KMS-11 (cell line): ENCODE measurements at regions not wholly inside any gene's neighbourhood (a gene's known extent, or its start where the extent isn't known, plus 50 kb on each side); places are given as distances from the start of the nearest gene placed in this dataset.

Source experiments
- H2AFZ ChIP-seq: fragments of 200-600 bp; sonication (generic); 2 replicates; pipeline ENCODE4 v1.6.1; 2016; ENCODE audit warnings: antibody characterized with exemption, mixed run types, low read depth
- H3K27ac ChIP-seq: fragments of 200-600 bp; sonication (generic); 2 replicates; pipeline ENCODE4 v1.6.1; 2016; ENCODE audit warnings: mild to moderate bottlenecking, mixed run types
- H3K27me3 ChIP-seq: fragments of 200-600 bp; sonication (generic); 2 replicates; pipeline ENCODE4 v1.6.1; 2017; ENCODE audit warnings: mild to moderate bottlenecking, low read depth, mixed run types, moderate library complexity; ENCODE audit not compliant: insufficient read depth
- H3K36me3 ChIP-seq: fragments of 200-600 bp; sonication (generic); 2 replicates; pipeline ENCODE4 v1.6.1; 2017; ENCODE audit warnings: mild to moderate bottlenecking, mixed run types; ENCODE audit not compliant: insufficient read depth
- H3K4me1 ChIP-seq: fragments of 200-600 bp; sonication (generic); 2 replicates; pipeline ENCODE4 v1.6.1; 2016; ENCODE audit warnings: mild to moderate bottlenecking, low read depth, mixed run types; ENCODE audit not compliant: poor library complexity, severe bottlenecking
- H3K4me2 ChIP-seq: fragments of 200-600 bp; sonication (generic); 2 replicates; pipeline ENCODE4 v1.7.0; 2016; ENCODE audit warnings: mild to moderate bottlenecking, mixed run types
- H3K4me3 ChIP-seq: fragments of 200-600 bp; sonication (generic); IDR thresholded peaks from 2 replicates; pipeline ENCODE4 v1.6.1; 2017; ENCODE audit warnings: low read depth, low read length, mixed read lengths; ENCODE audit not compliant: insufficient read depth
- H3K79me2 ChIP-seq: fragments of 200-600 bp; sonication (generic); 2 replicates; pipeline ENCODE4 v1.6.1; 2016; ENCODE audit warnings: low read depth, mixed run types; ENCODE audit not compliant: insufficient read depth
- H3K9ac ChIP-seq: fragments of 200-600 bp; sonication (generic); 2 replicates; pipeline ENCODE4 v1.6.1; 2016; ENCODE audit warnings: mild to moderate bottlenecking, mixed run types
- H4K20me1 ChIP-seq: fragments of 200-600 bp; sonication (generic); 2 replicates; pipeline ENCODE4 v1.6.1; 2016; ENCODE audit warnings: mild to moderate bottlenecking, mixed run types; ENCODE audit not compliant: insufficient read depth
- TF ChIP-seq, protein P1 (sequence below): fragments of 200-600 bp; sonication (generic); conservative IDR thresholded peaks from 2 replicates; pipeline ENCODE4 v1.6.1; 2017; ENCODE audit warnings: low read depth, mild to moderate bottlenecking, antibody characterized with exemption, low read length, moderate library complexity, mixed read lengths

DNA sequence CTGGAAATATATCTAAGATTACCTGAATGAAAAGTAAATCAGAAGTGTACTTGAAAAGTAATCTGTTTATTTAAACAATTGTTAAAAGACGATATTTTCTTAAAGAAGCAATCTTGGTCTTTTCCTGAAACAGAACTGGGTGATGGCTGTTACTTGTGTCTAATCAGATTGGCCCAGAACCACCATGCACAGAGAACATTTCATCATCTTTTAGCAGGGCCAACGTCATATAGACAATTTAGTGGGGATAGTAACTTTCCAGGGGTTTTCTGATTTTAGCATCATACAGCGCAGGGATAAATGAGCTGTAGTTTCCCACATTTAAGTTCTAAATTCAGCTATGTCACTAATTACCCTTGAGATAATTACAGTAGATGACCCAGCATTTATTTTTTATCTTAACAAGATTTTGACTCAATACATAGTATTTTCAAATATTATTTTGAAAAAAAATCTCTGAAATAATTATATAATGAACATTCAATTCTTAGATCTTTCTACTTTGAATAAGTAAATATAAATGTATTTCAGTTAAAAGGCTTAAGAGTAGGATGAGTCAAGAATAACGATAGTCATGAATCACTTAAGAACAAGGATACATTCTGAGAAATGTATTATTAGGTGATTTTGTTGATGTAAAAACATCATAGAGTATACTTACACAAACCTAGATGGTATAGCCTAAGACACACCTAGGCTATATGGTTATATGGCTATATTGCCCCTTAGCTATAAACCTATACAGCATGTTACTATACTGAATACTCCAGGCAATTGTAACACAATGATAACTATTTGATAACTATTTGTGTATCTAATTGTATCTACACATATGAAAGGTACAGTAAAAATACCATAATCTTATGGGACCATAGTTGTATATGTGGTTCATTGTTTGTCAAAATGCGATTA, 103.8 kb upstream of the MME start:
- H4K20me1 ChIP-seq, result no peaks in the 10 kb centered on the region
- no peaks in the 10 kb centered on the region for H3K79me2 ChIP-seq
- no peak overlapping the region for H3K27ac ChIP-seq
- no peaks in the 10 kb centered on the region for H3K27me3 ChIP-seq
- H3K4me1 ChIP-seq, result peaks cover 29% of the 10 kb centered on the region
- TF ChIP-seq, protein P1, sequence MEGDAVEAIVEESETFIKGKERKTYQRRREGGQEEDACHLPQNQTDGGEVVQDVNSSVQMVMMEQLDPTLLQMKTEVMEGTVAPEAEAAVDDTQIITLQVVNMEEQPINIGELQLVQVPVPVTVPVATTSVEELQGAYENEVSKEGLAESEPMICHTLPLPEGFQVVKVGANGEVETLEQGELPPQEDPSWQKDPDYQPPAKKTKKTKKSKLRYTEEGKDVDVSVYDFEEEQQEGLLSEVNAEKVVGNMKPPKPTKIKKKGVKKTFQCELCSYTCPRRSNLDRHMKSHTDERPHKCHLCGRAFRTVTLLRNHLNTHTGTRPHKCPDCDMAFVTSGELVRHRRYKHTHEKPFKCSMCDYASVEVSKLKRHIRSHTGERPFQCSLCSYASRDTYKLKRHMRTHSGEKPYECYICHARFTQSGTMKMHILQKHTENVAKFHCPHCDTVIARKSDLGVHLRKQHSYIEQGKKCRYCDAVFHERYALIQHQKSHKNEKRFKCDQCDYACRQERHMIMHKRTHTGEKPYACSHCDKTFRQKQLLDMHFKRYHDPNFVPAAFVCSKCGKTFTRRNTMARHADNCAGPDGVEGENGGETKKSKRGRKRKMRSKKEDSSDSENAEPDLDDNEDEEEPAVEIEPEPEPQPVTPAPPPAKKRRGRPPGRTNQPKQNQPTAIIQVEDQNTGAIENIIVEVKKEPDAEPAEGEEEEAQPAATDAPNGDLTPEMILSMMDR, result no peak
- no peak overlapping the region for H3K9ac ChIP-seq
- no peak overlapping the region for H3K4me3 ChIP-seq
- H2AFZ ChIP-seq, result no peak overlapping the region
- H3K4me2 ChIP-seq, result no peak overlapping the region
- H3K36me3 ChIP-seq, result no peaks in the 10 kb centered on the region

DNA sequence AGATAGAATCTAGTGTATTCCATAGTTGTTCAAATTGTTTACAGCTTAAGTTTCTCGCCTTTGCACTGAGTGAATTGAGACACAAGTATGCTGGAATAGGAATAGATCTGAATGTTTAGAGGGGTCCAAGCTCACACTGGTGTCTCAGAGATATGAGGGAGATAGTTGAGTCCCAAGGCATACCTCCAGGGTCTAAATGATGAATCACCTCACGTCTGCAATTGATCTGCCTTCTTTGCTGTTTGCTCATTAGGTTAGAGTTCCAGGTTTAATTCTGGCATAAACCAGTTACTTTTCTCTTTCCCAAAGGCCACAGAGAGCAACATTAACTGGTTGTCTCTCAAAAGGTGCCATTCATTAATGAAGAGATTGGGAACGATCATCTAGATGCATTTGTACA, 106.3 kb upstream of the MME start:
- no peaks in the 10 kb centered on the region for H4K20me1 ChIP-seq
- H3K36me3 ChIP-seq, result no peaks in the 10 kb centered on the region
- peaks cover 31% of the 10 kb centered on the region for H3K4me1 ChIP-seq
- no peaks in the 10 kb centered on the region for H3K27me3 ChIP-seq
- no peak overlapping the region for H2AFZ ChIP-seq
- no peak overlapping the region for H3K9ac ChIP-seq
- TF ChIP-seq, protein P1, result no peak
- H3K79me2 ChIP-seq, result no peaks in the 10 kb centered on the region
- no peak overlapping the region for H3K4me3 ChIP-seq
- peak overlapping the region; percentile 35 for H3K4me2 ChIP-seq
- peak overlapping the region; percentile 25; the same call in 1 of the 2 replicates for H3K27ac ChIP-seq

DNA sequence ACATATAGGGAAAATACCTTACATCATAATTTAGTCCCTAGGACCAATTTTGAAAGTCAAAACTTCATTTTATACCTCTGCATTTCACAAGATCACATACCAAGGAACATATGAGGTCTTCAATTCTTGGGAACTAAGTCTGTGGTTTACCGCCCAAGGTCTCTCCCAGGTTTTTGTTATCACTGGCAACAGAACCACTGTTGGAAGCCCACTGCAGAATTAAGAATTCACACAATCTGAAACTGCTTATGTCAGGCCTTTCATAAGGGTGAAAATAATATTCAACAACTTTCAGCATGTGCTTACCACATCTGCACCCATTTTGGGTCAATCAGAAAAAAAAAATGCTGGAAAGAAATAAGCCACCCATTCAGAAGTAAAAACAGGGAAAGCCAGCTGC, 107.2 kb upstream of the MME start:
- H3K79me2 ChIP-seq, result no peaks in the 10 kb centered on the region
- H3K27me3 ChIP-seq, result no peaks in the 10 kb centered on the region
- no peak overlapping the region for H2AFZ ChIP-seq
- peaks cover 31% of the 10 kb centered on the region for H3K4me1 ChIP-seq
- peak overlapping the region; percentile 25; the same call in 1 of the 2 replicates for H3K27ac ChIP-seq
- no peak overlapping the region for H3K4me3 ChIP-seq
- TF ChIP-seq, protein P1, result no peak
- H3K4me2 ChIP-seq, result peak overlapping the region; percentile 35
- no peaks in the 10 kb centered on the region for H3K36me3 ChIP-seq
- H3K9ac ChIP-seq, result no peak overlapping the region
- no peaks in the 10 kb centered on the region for H4K20me1 ChIP-seq

DNA sequence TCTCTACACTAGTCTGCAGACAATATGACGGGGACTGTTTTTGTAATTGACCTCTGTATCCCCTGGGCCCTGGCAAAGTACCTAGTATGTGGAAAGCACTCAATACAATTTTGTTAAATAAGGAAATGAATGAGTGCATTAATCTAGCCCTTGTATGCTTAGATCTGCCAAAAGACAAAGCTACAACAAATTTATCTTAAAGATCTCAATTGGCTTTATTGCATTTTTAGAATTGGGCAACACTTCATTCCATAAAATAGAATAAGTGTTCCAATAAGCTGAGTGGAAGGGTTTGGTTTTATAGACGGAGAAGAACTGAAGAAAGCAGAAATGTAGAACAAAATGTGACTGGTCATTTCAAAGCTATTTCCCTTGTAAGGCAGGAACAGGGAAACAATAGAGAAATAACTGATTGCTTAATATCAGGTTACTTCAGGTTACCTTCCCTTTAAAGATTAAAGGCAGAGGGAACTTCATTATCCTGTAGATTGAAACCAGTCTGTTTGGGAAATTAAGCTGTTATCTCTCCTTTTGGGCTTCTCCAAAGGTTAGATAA, 108.3 kb upstream of the MME start:
- no peaks in the 10 kb centered on the region for H3K79me2 ChIP-seq
- no peak overlapping the region for H3K27ac ChIP-seq
- H3K9ac ChIP-seq, result no peak overlapping the region
- peak overlapping the region; percentile 35; the same call in 1 of the 2 replicates for H3K4me2 ChIP-seq
- H3K4me3 ChIP-seq, result no peak overlapping the region
- H4K20me1 ChIP-seq, result no peaks in the 10 kb centered on the region
- H3K36me3 ChIP-seq, result no peaks in the 10 kb centered on the region
- peaks cover 31% of the 10 kb centered on the region for H3K4me1 ChIP-seq
- H2AFZ ChIP-seq, result no peak overlapping the region
- H3K27me3 ChIP-seq, result no peaks in the 10 kb centered on the region
- TF ChIP-seq, protein P1, result no peak
